H1 (cell line): ENCODE measurements at regions not wholly inside any gene's neighbourhood (a gene's known extent, or its start where the extent isn't known, plus 50 kb on each side); places are given as distances from the start of the nearest gene placed in this dataset.

ENCODE experiments used
- ATF2 ChIP-seq: IDR thresholded peaks from 2 replicates; pipeline ENCODE4 v1.6.1; 2012; ENCODE audit warnings: low read length, inconsistent platforms
- ATF3 ChIP-seq: IDR thresholded peaks from 2 replicates; pipeline ENCODE4 v1.6.1; 2011; ENCODE audit warnings: low read depth, mild to moderate bottlenecking, low read length; ENCODE audit not compliant: insufficient read depth
- CHD1 ChIP-seq: IDR thresholded peaks from 2 replicates; pipeline ENCODE4 v1.6.1; 2012; ENCODE audit warnings: low read depth, low read length, improper control_type of control experiment
- CHD7 ChIP-seq: fragments of 300-600 bp; sonication (generic); IDR thresholded peaks from 2 replicates; pipeline ENCODE4 v1.7.1; 2012; ENCODE audit warnings: low read length, moderate library complexity, mild to moderate bottlenecking, inconsistent platforms; ENCODE audit not compliant: insufficient replicate concordance
- JUND ChIP-seq: IDR thresholded peaks from 2 replicates; pipeline ENCODE4 v1.6.1; 2011; ENCODE audit warnings: mild to moderate bottlenecking, improper control_type of control experiment, low read length
- KDM5A ChIP-seq: fragments of 200-600 bp; IDR thresholded peaks from 2 replicates; pipeline ENCODE4 v1.7.1; 2012; ENCODE audit warnings: mild to moderate bottlenecking, low read length, inconsistent platforms, mixed read lengths

- no peak for TF ChIP-seq CHD7
- TF ChIP-seq KDM5A, result no peak
- TF ChIP-seq ATF2, result no peak
- TF ChIP-seq ATF3, result no peak
- TF ChIP-seq CHD1, result no peak
- no peak for TF ChIP-seq JUND
These were observed 449.4 kb upstream of the HS6ST1 start (continued) for GRCh38 chr2:128768041-128768440.
